ENCODE measurements at regions not wholly inside any gene's neighbourhood (a gene's known extent, or its start where the extent isn't known, plus 50 kb on each side); places are given as distances from the start of the nearest gene placed in this dataset.
A peak's percentile ranks its signal among the peaks of the same experiment; 100 is the strongest.

DNA sequence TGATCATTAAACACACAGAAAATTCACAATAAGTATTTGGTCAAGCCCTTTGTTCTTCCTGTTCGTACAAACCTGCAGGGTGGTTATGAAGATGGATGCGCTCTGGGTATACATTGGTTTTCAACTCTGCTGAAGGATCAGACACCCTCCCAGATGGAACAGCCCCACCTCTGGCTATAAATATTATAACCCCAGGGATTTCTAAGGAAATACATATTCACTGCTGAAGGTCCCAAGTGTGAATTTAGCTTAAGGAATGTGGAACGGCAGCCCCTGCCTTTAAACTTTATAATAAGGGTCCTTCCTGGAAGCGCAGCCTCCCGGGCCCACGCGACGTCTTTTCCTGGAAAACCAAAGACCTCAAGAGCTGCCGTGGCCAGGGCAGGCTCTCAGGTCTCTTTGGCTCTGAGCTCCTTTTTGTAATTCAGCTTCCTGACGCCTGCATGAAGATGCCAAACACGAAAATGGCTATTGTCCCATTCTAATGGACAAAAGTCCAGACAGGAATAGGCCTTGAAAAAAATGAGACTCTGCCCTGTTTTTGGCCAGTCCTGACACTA is 172.4 kb upstream of the SSTR4 start:
- POLR2A ChIA-PET, result no interaction called here
- no peak overlapping the region for H2AFZ ChIP-seq (ENCODE audit: low read depth)
- 12% methylated on average over 11 of the region's 11 CpGs for WGBS (ENCODE audit: low lambda C conversion rate)

DNA sequence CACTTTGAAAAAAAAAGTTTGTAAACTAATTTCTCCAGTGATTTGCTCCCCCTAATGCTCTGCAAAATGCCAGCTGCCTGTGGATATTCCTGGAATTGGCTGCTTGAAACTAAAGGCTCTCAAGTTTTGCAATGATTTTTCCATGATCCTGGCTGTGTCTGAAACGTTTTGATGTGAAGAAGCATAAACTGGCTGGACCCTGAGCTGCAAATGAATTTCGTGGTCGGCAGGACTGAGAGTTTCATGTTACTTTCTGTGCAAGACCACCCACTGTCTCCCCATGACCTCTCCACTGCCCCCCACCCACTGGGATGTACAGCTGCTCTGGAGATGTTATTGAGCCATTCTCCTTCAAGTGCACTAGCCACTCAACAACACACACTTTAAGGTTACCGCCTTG is 171.3 kb upstream of the SSTR4 start:
- Histone ChIP-seq H3K9ac (no peak overlapping the region), H2AFZ (ENCODE audit: low read depth) (no peak overlapping the region), H3K79me2 (ENCODE audit: insufficient read depth) (no peaks in the 10 kb centered on the region), H3K4me1 (ENCODE audit: control insufficient read depth in 1 of 2, insufficient read depth in 2 of 2, low read depth in 1 of 2, low read length in 1 of 2) (no peaks in the 10 kb centered on the region), H3K4me2 (no peak overlapping the region), H3K27me3 (ENCODE audit: insufficient read depth) (no peaks in the 10 kb centered on the region), H3F3A (replicated peaks; ENCODE audit: insufficient read depth) (no peaks in the 10 kb centered on the region), H3K27ac (ENCODE audit: low read depth in 2 of 2, low read length in 1 of 2) (no peak overlapping the region), H3K9me2 (no peaks in the 10 kb centered on the region), H4K20me1 (ENCODE audit: insufficient read depth) (no peaks in the 10 kb centered on the region), H3K9me3 (no peaks in the 10 kb centered on the region), H3K36me3 (replicated peaks in 1 of 2; ENCODE audit: control insufficient read depth in 1 of 2, insufficient read depth in 2 of 2, low read length in 1 of 2) (no peaks in the 10 kb centered on the region), H3K4me3 (ENCODE audit: low read depth in 2 of 2, low read length in 1 of 2) (no peak overlapping the region)
- DNase-seq, result no peak
- POLR2A ChIA-PET, result no interaction called here
- 6% methylated on average over 4 of the region's 4 CpGs for WGBS (ENCODE audit: low lambda C conversion rate)
- CTCF ChIA-PET, result no interaction called here
- TF ChIP-seq, protein P1, sequence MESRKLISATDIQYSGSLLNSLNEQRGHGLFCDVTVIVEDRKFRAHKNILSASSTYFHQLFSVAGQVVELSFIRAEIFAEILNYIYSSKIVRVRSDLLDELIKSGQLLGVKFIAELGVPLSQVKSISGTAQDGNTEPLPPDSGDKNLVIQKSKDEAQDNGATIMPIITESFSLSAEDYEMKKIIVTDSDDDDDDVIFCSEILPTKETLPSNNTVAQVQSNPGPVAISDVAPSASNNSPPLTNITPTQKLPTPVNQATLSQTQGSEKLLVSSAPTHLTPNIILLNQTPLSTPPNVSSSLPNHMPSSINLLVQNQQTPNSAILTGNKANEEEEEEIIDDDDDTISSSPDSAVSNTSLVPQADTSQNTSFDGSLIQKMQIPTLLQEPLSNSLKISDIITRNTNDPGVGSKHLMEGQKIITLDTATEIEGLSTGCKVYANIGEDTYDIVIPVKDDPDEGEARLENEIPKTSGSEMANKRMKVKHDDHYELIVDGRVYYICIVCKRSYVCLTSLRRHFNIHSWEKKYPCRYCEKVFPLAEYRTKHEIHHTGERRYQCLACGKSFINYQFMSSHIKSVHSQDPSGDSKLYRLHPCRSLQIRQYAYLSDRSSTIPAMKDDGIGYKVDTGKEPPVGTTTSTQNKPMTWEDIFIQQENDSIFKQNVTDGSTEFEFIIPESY (IDR thresholded peaks at IDR 0.05; ENCODE audit: borderline replicate concordance, low read depth), result no peak
- TF ChIP-seq, protein P2, sequence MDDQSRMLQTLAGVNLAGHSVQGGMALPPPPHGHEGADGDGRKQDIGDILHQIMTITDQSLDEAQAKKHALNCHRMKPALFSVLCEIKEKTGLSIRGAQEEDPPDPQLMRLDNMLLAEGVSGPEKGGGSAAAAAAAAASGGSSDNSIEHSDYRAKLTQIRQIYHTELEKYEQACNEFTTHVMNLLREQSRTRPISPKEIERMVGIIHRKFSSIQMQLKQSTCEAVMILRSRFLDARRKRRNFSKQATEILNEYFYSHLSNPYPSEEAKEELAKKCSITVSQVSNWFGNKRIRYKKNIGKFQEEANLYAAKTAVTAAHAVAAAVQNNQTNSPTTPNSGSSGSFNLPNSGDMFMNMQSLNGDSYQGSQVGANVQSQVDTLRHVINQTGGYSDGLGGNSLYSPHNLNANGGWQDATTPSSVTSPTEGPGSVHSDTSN (IDR thresholded peaks at IDR 0.05), result no peak
- TF ChIP-seq SMC3 (IDR thresholded peaks at IDR 0.05; ENCODE audit: low read depth, low read length) (no peak), GATA2 (CRISPR knock-in tag; IDR thresholded peaks at IDR 0.05) (no peak)

More for the DNA sequence above, 172.4 kb upstream of the SSTR4 start:
- Histone ChIP-seq H3F3A (replicated peaks; ENCODE audit: insufficient read depth) (no peaks in the 10 kb centered on the region), H3K9ac (no peak overlapping the region), H3K4me1 (ENCODE audit: control insufficient read depth in 1 of 2, insufficient read depth in 2 of 2, low read depth in 1 of 2, low read length in 1 of 2) (no peaks in the 10 kb centered on the region), H3K36me3 (replicated peaks in 1 of 2; ENCODE audit: control insufficient read depth in 1 of 2, insufficient read depth in 2 of 2, low read length in 1 of 2) (no peaks in the 10 kb centered on the region), H3K79me2 (ENCODE audit: insufficient read depth) (no peaks in the 10 kb centered on the region), H3K9me3 (no peaks in the 10 kb centered on the region), H3K4me2 (no peak overlapping the region), H3K4me3 (ENCODE audit: low read depth in 2 of 2, low read length in 1 of 2) (no peak overlapping the region), H4K20me1 (ENCODE audit: insufficient read depth) (no peaks in the 10 kb centered on the region), H3K27me3 (ENCODE audit: insufficient read depth) (no peaks in the 10 kb centered on the region), H3K27ac (ENCODE audit: low read depth in 2 of 2, low read length in 1 of 2) (no peak overlapping the region), H3K9me2 (no peaks in the 10 kb centered on the region)
- no peak for TF ChIP-seq CHD2 (IDR thresholded peaks at IDR 0.05; ENCODE audit: low read length, partially characterized antibody)
- TF ChIP-seq, protein P3, sequence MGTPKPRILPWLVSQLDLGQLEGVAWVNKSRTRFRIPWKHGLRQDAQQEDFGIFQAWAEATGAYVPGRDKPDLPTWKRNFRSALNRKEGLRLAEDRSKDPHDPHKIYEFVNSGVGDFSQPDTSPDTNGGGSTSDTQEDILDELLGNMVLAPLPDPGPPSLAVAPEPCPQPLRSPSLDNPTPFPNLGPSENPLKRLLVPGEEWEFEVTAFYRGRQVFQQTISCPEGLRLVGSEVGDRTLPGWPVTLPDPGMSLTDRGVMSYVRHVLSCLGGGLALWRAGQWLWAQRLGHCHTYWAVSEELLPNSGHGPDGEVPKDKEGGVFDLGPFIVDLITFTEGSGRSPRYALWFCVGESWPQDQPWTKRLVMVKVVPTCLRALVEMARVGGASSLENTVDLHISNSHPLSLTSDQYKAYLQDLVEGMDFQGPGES (IDR thresholded peaks at IDR 0.05; ENCODE audit: low read depth, low read length), result no peak
- TF ChIP-seq, protein P4, sequence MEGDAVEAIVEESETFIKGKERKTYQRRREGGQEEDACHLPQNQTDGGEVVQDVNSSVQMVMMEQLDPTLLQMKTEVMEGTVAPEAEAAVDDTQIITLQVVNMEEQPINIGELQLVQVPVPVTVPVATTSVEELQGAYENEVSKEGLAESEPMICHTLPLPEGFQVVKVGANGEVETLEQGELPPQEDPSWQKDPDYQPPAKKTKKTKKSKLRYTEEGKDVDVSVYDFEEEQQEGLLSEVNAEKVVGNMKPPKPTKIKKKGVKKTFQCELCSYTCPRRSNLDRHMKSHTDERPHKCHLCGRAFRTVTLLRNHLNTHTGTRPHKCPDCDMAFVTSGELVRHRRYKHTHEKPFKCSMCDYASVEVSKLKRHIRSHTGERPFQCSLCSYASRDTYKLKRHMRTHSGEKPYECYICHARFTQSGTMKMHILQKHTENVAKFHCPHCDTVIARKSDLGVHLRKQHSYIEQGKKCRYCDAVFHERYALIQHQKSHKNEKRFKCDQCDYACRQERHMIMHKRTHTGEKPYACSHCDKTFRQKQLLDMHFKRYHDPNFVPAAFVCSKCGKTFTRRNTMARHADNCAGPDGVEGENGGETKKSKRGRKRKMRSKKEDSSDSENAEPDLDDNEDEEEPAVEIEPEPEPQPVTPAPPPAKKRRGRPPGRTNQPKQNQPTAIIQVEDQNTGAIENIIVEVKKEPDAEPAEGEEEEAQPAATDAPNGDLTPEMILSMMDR (IDR thresholded peaks at IDR 0.05), result peak; percentile 23; the same call in 1 of the 2 replicates
- TF ChIP-seq, protein P5, sequence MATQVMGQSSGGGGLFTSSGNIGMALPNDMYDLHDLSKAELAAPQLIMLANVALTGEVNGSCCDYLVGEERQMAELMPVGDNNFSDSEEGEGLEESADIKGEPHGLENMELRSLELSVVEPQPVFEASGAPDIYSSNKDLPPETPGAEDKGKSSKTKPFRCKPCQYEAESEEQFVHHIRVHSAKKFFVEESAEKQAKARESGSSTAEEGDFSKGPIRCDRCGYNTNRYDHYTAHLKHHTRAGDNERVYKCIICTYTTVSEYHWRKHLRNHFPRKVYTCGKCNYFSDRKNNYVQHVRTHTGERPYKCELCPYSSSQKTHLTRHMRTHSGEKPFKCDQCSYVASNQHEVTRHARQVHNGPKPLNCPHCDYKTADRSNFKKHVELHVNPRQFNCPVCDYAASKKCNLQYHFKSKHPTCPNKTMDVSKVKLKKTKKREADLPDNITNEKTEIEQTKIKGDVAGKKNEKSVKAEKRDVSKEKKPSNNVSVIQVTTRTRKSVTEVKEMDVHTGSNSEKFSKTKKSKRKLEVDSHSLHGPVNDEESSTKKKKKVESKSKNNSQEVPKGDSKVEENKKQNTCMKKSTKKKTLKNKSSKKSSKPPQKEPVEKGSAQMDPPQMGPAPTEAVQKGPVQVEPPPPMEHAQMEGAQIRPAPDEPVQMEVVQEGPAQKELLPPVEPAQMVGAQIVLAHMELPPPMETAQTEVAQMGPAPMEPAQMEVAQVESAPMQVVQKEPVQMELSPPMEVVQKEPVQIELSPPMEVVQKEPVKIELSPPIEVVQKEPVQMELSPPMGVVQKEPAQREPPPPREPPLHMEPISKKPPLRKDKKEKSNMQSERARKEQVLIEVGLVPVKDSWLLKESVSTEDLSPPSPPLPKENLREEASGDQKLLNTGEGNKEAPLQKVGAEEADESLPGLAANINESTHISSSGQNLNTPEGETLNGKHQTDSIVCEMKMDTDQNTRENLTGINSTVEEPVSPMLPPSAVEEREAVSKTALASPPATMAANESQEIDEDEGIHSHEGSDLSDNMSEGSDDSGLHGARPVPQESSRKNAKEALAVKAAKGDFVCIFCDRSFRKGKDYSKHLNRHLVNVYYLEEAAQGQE (IDR thresholded peaks at IDR 0.05; ENCODE audit: low read depth, low read length), result no peak
- TF ChIP-seq RCOR1 (IDR thresholded peaks at IDR 0.05; ENCODE audit: low read length), result no peak
- TF ChIP-seq ELF1 (IDR thresholded peaks at IDR 0.05), result no peak
- CTCF ChIA-PET, result no interaction called here
- DNase-seq, result no peak

All from SK-N-SH (cell line).